SK-N-MC (cell line): ENCODE measurements at regions not wholly inside any gene's neighbourhood (a gene's known extent, or its start where the extent isn't known, plus 50 kb on each side); places are given as distances from the start of the nearest gene placed in this dataset.

Experiments used
- FOXP2 ChIP-seq: optimal IDR thresholded peaks from 2 replicates; pipeline ENCODE3; 2011; ENCODE audit warnings: mild to moderate bottlenecking, moderate library complexity; ENCODE audit not compliant: insufficient read depth; ENCODE audit errors: extremely low read length, control extremely low read depth
- POLR2AphosphoS5 ChIP-seq: IDR thresholded peaks from 2 replicates; pipeline ENCODE4 v1.6.1; 2012; ENCODE audit warnings: mild to moderate bottlenecking, low read depth, low read length, borderline replicate concordance

DNA sequence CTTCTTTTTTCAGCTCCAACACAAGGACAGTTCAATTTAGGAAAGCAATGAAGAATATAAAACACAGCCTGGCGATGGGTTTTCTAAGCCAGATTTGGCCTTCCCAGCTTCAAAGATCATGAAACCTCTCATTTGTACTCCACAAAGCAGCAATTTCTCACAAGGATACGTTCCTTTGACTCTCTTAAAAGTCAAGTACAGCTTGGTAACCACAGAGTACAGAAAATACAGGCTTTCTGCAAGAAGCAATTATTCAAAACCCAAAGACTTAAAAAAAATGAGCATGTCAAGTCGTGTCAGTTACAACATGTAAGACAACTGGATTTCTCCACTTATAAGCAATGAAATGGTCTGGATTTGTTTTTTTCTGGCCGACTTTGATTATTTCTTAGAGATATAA, 321.4 kb downstream of the FGFR2 start:
- TF ChIP-seq FOXP2 (no peak), POLR2AphosphoS5 (no peak)
